ENCODE measurements at regions not wholly inside any gene's neighbourhood (a gene's known extent, or its start where the extent isn't known, plus 50 kb on each side); places are given as distances from the start of the nearest gene placed in this dataset.

DNA sequence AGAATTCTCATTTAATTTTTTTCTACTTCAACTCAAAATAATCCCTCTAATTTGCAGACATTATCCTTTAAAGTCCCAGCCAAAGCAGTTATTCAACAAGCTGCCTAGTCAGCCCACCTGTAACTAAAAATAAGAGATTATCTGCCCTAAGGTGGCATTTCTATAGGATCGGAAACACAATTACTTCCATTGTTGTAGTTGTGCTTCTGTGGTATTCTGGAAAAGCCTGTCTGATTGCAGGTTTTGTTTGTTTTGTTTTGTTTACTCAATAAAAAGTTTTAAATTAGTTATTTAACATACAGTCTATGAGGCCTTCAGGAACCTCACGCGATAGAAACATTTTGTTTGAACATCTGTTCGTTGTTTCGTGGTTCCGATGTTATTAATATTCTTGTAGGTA is 101.0 kb downstream of the ZIC5 start:
- no peaks in the 10 kb centered on the region for H3K36me3 ChIP-seq (ENCODE audit: control insufficient read depth in 2 of 2, extremely low read depth in 1 of 2, insufficient read depth in 2 of 2, low read length in 2 of 2)
- dilution Hi-C loops (cut with MboI; ENCODE audit: extremely low pct_ligation_motif_present, low sequenced_read_pairs), result no loop called here
- no peaks in the 10 kb centered on the region for H3K27me3 ChIP-seq (ENCODE audit: control insufficient read depth, extremely low read depth, insufficient read depth, low read length)
- FAIRE-seq, result no peak
- no peak overlapping the region for H2AFZ ChIP-seq (ENCODE audit: control insufficient read depth, low read length)
- no peak overlapping the region for H3K4me2 ChIP-seq (ENCODE audit: control insufficient read depth, extremely low read depth, insufficient read depth, low read depth, low read length)
- no peak overlapping the region for H3K27ac ChIP-seq (ENCODE audit: control insufficient read depth, insufficient read depth, low read length)
- H3K9ac ChIP-seq (ENCODE audit: control insufficient read depth, extremely low read depth, insufficient read depth, low read length), result no peak overlapping the region
- no peaks in the 10 kb centered on the region for H3K79me2 ChIP-seq (ENCODE audit: control insufficient read depth, insufficient read depth, low read length)
- no peaks in the 10 kb centered on the region for H3K4me1 ChIP-seq (ENCODE audit: control insufficient read depth, extremely low read depth, insufficient read depth, low read length)
- no peak for TF ChIP-seq EZH2 (IDR thresholded peaks at IDR 0.05; ENCODE audit: low read length)
- TF ChIP-seq, protein P1, sequence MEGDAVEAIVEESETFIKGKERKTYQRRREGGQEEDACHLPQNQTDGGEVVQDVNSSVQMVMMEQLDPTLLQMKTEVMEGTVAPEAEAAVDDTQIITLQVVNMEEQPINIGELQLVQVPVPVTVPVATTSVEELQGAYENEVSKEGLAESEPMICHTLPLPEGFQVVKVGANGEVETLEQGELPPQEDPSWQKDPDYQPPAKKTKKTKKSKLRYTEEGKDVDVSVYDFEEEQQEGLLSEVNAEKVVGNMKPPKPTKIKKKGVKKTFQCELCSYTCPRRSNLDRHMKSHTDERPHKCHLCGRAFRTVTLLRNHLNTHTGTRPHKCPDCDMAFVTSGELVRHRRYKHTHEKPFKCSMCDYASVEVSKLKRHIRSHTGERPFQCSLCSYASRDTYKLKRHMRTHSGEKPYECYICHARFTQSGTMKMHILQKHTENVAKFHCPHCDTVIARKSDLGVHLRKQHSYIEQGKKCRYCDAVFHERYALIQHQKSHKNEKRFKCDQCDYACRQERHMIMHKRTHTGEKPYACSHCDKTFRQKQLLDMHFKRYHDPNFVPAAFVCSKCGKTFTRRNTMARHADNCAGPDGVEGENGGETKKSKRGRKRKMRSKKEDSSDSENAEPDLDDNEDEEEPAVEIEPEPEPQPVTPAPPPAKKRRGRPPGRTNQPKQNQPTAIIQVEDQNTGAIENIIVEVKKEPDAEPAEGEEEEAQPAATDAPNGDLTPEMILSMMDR (optimal IDR thresholded peaks at IDR 0.05 in 1 of 3, IDR thresholded peaks at IDR 0.05 in 1 of 3, conservative IDR thresholded peaks at IDR 0.05 in 1 of 3; ENCODE audit: extremely low read depth in 1 of 3, insufficient read depth in 2 of 3, low read length in 3 of 3), result no peak
- no peak overlapping the region for H3K4me3 ChIP-seq (ENCODE audit: control insufficient read depth in 2 of 3, extremely low read depth in 1 of 3, insufficient read depth in 2 of 3, low read depth in 1 of 3, low read length in 3 of 3)
- H3K9me1 ChIP-seq (ENCODE audit: control insufficient read depth, extremely low read depth, insufficient read depth, low read length), result no peaks in the 10 kb centered on the region
- H3K9me3 ChIP-seq (ENCODE audit: control insufficient read depth, low read depth, low read length), result no peaks in the 10 kb centered on the region
- DNase-seq (ENCODE audit: low read depth, low spot score), result no peak
- H4K20me1 ChIP-seq (ENCODE audit: control insufficient read depth, extremely low read depth, insufficient read depth, low read length), result no peaks in the 10 kb centered on the region

- no peak overlapping the region for H3K27ac ChIP-seq (ENCODE audit: control insufficient read depth, insufficient read depth, low read length)
- H3K4me2 ChIP-seq (ENCODE audit: control insufficient read depth, extremely low read depth, insufficient read depth, low read depth, low read length), result no peak overlapping the region
- no peaks in the 10 kb centered on the region for H3K27me3 ChIP-seq (ENCODE audit: control insufficient read depth, extremely low read depth, insufficient read depth, low read length)
- H3K79me2 ChIP-seq (ENCODE audit: control insufficient read depth, insufficient read depth, low read length), result no peaks in the 10 kb centered on the region
- H3K9me3 ChIP-seq (ENCODE audit: control insufficient read depth, low read depth, low read length), result no peaks in the 10 kb centered on the region
- no peaks in the 10 kb centered on the region for H4K20me1 ChIP-seq (ENCODE audit: control insufficient read depth, extremely low read depth, insufficient read depth, low read length)
- no peak for FAIRE-seq
- no peak overlapping the region for H3K9ac ChIP-seq (ENCODE audit: control insufficient read depth, extremely low read depth, insufficient read depth, low read length)
- H3K9me1 ChIP-seq (ENCODE audit: control insufficient read depth, extremely low read depth, insufficient read depth, low read length), result no peaks in the 10 kb centered on the region
- dilution Hi-C loops (cut with MboI; ENCODE audit: extremely low pct_ligation_motif_present, low sequenced_read_pairs), result no loop called here
- H2AFZ ChIP-seq (ENCODE audit: control insufficient read depth, low read length), result no peak overlapping the region
- H3K4me1 ChIP-seq (ENCODE audit: control insufficient read depth, extremely low read depth, insufficient read depth, low read length), result no peaks in the 10 kb centered on the region
- H3K36me3 ChIP-seq (ENCODE audit: control insufficient read depth in 2 of 2, extremely low read depth in 1 of 2, insufficient read depth in 2 of 2, low read length in 2 of 2), result no peaks in the 10 kb centered on the region
- TF ChIP-seq, protein P1 (optimal IDR thresholded peaks at IDR 0.05 in 1 of 3, IDR thresholded peaks at IDR 0.05 in 1 of 3, conservative IDR thresholded peaks at IDR 0.05 in 1 of 3; ENCODE audit: extremely low read depth in 1 of 3, insufficient read depth in 2 of 3, low read length in 3 of 3), result no peak
- TF ChIP-seq EZH2 (IDR thresholded peaks at IDR 0.05; ENCODE audit: low read length), result no peak
- H3K4me3 ChIP-seq (ENCODE audit: control insufficient read depth in 2 of 3, extremely low read depth in 1 of 3, insufficient read depth in 2 of 3, low read depth in 1 of 3, low read length in 3 of 3), result no peak overlapping the region
- no peak for DNase-seq (ENCODE audit: low read depth, low spot score)
These were observed 101.7 kb downstream of the ZIC5 start for GRCh38 chr13:99869830-99870229.
